Keratinocyte (primary cell): ENCODE measurements at regions not wholly inside any gene's neighbourhood (a gene's known extent, or its start where the extent isn't known, plus 50 kb on each side); places are given as distances from the start of the nearest gene placed in this dataset.

ENCODE experiments used
- DNase-seq: peaks from one replicate; pipeline ENCODE4 v3.0.0-alpha.2; 2011; ENCODE audit warnings: low read depth, missing footprints, low spot score
- FAIRE-seq: peaks from 2 replicates; lab custom pipeline; 2011; peaks lifted over from hg19 to GRCh38; lab: Jason Lieb, UNC
- H2AFZ ChIP-seq: 2 replicates; pipeline ENCODE4 v1.6.0; 2012; ENCODE audit warnings: low read length, control low read depth, inconsistent platforms; ENCODE audit not compliant: control insufficient read depth
- H3K27ac ChIP-seq: 2 replicates; pipeline ENCODE4 v1.5.1; 2011; ENCODE audit warnings: low read length; ENCODE audit not compliant: control insufficient read depth, insufficient read depth
- H3K27me3 ChIP-seq: 3 replicates; pipeline ENCODE4 v1.6.0; 2011; ENCODE audit warnings: low read length; ENCODE audit not compliant: control insufficient read depth, insufficient read depth; ENCODE audit errors: extremely low read depth
- H3K36me3 ChIP-seq, 2 experiments: 2 replicates in 1 of 2; 3 replicates in 1 of 2; pipeline ENCODE4 v1.5.1; 2011; ENCODE audit warnings: low read length in 2 of 2, mild to moderate bottlenecking in 1 of 2; ENCODE audit not compliant: control insufficient read depth in 2 of 2, insufficient read depth in 2 of 2; ENCODE audit errors: extremely low read depth in 1 of 2
- H3K4me1 ChIP-seq: 3 replicates; pipeline ENCODE4 v1.5.1; 2011; ENCODE audit warnings: low read length; ENCODE audit not compliant: control insufficient read depth, insufficient read depth; ENCODE audit errors: extremely low read depth
- H3K4me2 ChIP-seq: 3 replicates; pipeline ENCODE4 v1.6.0; 2011; ENCODE audit warnings: low read depth, low read length; ENCODE audit not compliant: control insufficient read depth, insufficient read depth; ENCODE audit errors: extremely low read depth
- H3K4me3 ChIP-seq, 3 experiments: fragments of 200-600 bp in 1 of 3; sonication (generic) in 1 of 3; 2 replicates in 2 of 3; 3 replicates in 1 of 3; pipeline ENCODE4 v1.5.1; 2011 to 2016; ENCODE audit warnings: low read length in 3 of 3, mild to moderate bottlenecking in 3 of 3, control low read depth in 2 of 3, inconsistent platforms in 1 of 3, low read depth in 1 of 3, mixed read lengths in 1 of 3, mixed run types in 1 of 3, moderate library complexity in 1 of 3; ENCODE audit not compliant: control insufficient read depth in 2 of 3, insufficient read depth in 2 of 3; ENCODE audit errors: extremely low read depth in 1 of 3
- H3K79me2 ChIP-seq: 2 replicates; pipeline ENCODE4 v1.6.0; 2012; ENCODE audit warnings: low read length; ENCODE audit not compliant: control insufficient read depth, insufficient read depth
- H3K9ac ChIP-seq: 3 replicates; pipeline ENCODE4 v1.6.0; 2011; ENCODE audit warnings: low read length; ENCODE audit not compliant: control insufficient read depth, insufficient read depth; ENCODE audit errors: extremely low read depth
- H3K9me1 ChIP-seq: 3 replicates; pipeline ENCODE4 v1.6.0; 2011; ENCODE audit warnings: low read length; ENCODE audit not compliant: control insufficient read depth, insufficient read depth; ENCODE audit errors: extremely low read depth
- H3K9me3 ChIP-seq: 2 replicates; pipeline ENCODE4 v1.5.1; 2012; ENCODE audit warnings: low read depth, low read length; ENCODE audit not compliant: control insufficient read depth
- H4K20me1 ChIP-seq: 3 replicates; pipeline ENCODE4 v1.6.0; 2011; ENCODE audit warnings: low read length; ENCODE audit not compliant: control insufficient read depth, insufficient read depth; ENCODE audit errors: extremely low read depth
- EZH2 ChIP-seq: IDR thresholded peaks from one replicate; pipeline ENCODE4 v1.6.1; 2012; ENCODE audit warnings: inconsistent platforms, mild to moderate bottlenecking, low read length, moderate library complexity
- dilution Hi-C: fragments of 300-500 bp; cut with MboI; formaldehyde crosslinking; loops from one replicate; pipeline ENCODE4 v1.7.0; 2020; ENCODE audit warnings: low sequenced_read_pairs; ENCODE audit not compliant: extremely low pct_ligation_motif_present
- TF ChIP-seq, protein P1 (sequence below), 3 experiments: IDR thresholded peaks in 1 of 3; conservative IDR thresholded peaks in 1 of 3; optimal IDR thresholded peaks in 1 of 3; 2 replicates in 2 of 3; 3 replicates in 1 of 3; pipeline versions ENCODE3 to v1.5.1; 2011; ENCODE audit warnings: low read length in 3 of 3, mild to moderate bottlenecking in 3 of 3, moderate library complexity in 2 of 3, control low read depth in 1 of 3, inconsistent platforms in 1 of 3; ENCODE audit not compliant: insufficient read depth in 2 of 3; ENCODE audit errors: extremely low read depth in 1 of 3

DNA sequence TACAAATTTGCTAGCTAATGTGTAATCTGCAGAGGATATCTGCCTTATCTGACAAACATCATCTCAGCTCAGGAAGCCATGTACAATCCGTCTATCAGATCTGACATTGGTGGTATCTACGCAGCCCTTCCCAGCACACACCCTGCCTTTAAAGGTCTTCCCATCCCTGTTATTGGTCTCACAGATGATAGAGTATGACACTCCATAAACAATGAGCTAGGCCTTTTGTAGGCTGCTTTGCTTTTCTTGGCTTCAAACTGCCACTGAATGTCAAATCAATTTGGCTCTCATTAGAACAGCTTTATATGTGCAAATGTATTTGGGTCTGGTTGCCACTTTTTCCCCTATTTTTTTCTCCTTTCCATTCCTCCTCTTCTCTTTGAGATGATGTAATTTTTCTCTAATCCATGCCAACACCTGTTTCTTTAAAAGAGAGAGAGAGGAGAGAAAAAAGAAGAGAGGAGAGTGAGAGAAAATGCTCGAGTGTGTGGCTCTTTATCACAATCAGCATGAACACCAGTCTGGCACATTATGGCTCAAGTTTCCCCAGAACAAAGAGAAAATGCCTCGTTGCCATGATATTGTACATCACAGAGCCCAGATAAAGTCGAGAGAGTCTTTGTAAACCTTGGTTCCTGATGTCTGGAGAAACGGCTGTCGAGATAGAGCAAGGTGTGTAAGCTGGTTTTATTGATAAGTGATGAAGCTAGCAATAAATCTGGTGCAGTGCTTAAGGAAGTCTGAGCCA lies 80.8 kb upstream of the DPH6 start:
- Histone ChIP-seq H3K27me3 (no peaks in the 10 kb centered on the region), H3K9me1 (no peaks in the 10 kb centered on the region), H3K9me3 (no peaks in the 10 kb centered on the region), H3K27ac (no peak overlapping the region), H4K20me1 (no peaks in the 10 kb centered on the region), H3K36me3 (no peaks in the 10 kb centered on the region), H3K79me2 (no peaks in the 10 kb centered on the region), H3K4me1 (peaks cover 8% of the 10 kb centered on the region), H3K9ac (no peak overlapping the region), H3K4me2 (no peak overlapping the region), H2AFZ (no peak overlapping the region), H3K4me3 (no peak overlapping the region)
- dilution Hi-C loops, result no loop called here
- FAIRE-seq (no peak), DNase-seq (no peak)
- TF ChIP-seq, protein P1, sequence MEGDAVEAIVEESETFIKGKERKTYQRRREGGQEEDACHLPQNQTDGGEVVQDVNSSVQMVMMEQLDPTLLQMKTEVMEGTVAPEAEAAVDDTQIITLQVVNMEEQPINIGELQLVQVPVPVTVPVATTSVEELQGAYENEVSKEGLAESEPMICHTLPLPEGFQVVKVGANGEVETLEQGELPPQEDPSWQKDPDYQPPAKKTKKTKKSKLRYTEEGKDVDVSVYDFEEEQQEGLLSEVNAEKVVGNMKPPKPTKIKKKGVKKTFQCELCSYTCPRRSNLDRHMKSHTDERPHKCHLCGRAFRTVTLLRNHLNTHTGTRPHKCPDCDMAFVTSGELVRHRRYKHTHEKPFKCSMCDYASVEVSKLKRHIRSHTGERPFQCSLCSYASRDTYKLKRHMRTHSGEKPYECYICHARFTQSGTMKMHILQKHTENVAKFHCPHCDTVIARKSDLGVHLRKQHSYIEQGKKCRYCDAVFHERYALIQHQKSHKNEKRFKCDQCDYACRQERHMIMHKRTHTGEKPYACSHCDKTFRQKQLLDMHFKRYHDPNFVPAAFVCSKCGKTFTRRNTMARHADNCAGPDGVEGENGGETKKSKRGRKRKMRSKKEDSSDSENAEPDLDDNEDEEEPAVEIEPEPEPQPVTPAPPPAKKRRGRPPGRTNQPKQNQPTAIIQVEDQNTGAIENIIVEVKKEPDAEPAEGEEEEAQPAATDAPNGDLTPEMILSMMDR (optimal IDR thresholded peaks at IDR 0.05 in 1 of 3, IDR thresholded peaks at IDR 0.05 in 1 of 3, conservative IDR thresholded peaks at IDR 0.05 in 1 of 3; ENCODE audit: extremely low read depth in 1 of 3, insufficient read depth in 2 of 3, low read length in 3 of 3), result no peak
- TF ChIP-seq EZH2, result no peak

DNA sequence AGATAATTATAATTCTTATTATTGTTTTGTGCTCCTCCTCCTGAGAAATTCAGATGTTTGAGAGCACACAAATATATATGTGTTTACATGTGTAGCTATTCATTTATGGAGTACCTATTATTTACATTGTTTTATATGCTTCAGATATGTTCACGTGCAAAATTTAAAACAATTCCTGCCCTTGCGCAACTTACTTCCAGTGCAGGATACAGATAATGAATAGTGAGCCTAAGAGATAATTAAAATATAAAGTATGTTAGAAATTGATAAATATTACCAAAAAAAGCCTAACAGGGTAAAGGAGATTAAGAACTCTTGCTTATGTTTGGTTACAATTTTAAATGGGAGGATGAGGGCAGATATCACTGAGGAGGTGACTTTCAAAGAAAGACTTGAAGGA lies 81.7 kb upstream of the DPH6 start:
- no peaks in the 10 kb centered on the region for H3K27me3 ChIP-seq
- no peak for DNase-seq
- H3K4me2 ChIP-seq, result no peak overlapping the region
- no peaks in the 10 kb centered on the region for H3K79me2 ChIP-seq
- no peak overlapping the region for H2AFZ ChIP-seq
- H3K4me1 ChIP-seq, result peaks cover 5% of the 10 kb centered on the region
- no peak overlapping the region for H3K4me3 ChIP-seq
- H3K9me1 ChIP-seq, result no peaks in the 10 kb centered on the region
- no peaks in the 10 kb centered on the region for H3K9me3 ChIP-seq
- no peak overlapping the region for H3K9ac ChIP-seq
- no peaks in the 10 kb centered on the region for H3K36me3 ChIP-seq
- no peak overlapping the region for H3K27ac ChIP-seq
- TF ChIP-seq EZH2, result no peak
- TF ChIP-seq, protein P1 (optimal IDR thresholded peaks at IDR 0.05 in 1 of 3, IDR thresholded peaks at IDR 0.05 in 1 of 3, conservative IDR thresholded peaks at IDR 0.05 in 1 of 3; ENCODE audit: extremely low read depth in 1 of 3, insufficient read depth in 2 of 3, low read length in 3 of 3), result no peak
- H4K20me1 ChIP-seq, result no peaks in the 10 kb centered on the region
- FAIRE-seq, result no peak
- dilution Hi-C loops, result no loop called here
